Sigmoid colon (tissue), 6 donors: ENCODE measurements at regions not wholly inside any gene's neighbourhood (a gene's known extent, or its start where the extent isn't known, plus 50 kb on each side); places are given as distances from the start of the nearest gene placed in this dataset.
"Not testable (repeated sequence)": the region's sequence is repeated elsewhere in the genome, so short reads cannot be mapped to it uniquely, and the experiment has no call there.

ENCODE experiments used
- DNase-seq: peaks from one replicate; pipeline ENCODE4 v3.0.0-alpha.2; 2019
- H3K27ac ChIP-seq, 4 donors: fragments of 200-600 bp; sonication (generic); one replicate each; pipeline ENCODE4 v1.5.1; 2016 to 2019; ENCODE audit warnings: mild to moderate bottlenecking in 1 of 4
- H3K27me3 ChIP-seq, 3 donors: fragments of 200-600 bp; sonication (generic); one replicate each; pipeline ENCODE4 v1.5.1; 2019; ENCODE audit warnings: mild to moderate bottlenecking in 1 of 3
- H3K36me3 ChIP-seq, 4 donors: fragments of 200-600 bp; sonication (generic); one replicate each; pipeline ENCODE4 v1.5.1; 2016 to 2019
- H3K4me1 ChIP-seq, 4 donors: fragments of 200-600 bp; sonication (generic); one replicate each; pipeline ENCODE4 v1.5.1; 2017 to 2019
- H3K4me3 ChIP-seq, 4 donors: fragments of 200-600 bp; sonication (generic); one replicate each; pipeline ENCODE4 v1.5.1; 2017 to 2019; ENCODE audit warnings: mild to moderate bottlenecking in 2 of 4, moderate library complexity in 1 of 4
- H3K9me3 ChIP-seq, 4 donors: fragments of 200-600 bp in 3 of 4; sonication (generic) in 3 of 4; one replicate each; pipeline versions ENCODE4 v1.5.1 to v1.6.1; 2013 to 2019
- CTCF ChIP-seq, 4 experiments: fragments of 450-650 bp in 3 of 4; fragments of 200-600 bp in 1 of 4; IDR thresholded peaks; one replicate each; pipeline ENCODE4 v1.5.1; 2016 to 2019; ENCODE audit warnings: antibody characterized with exemption in 4 of 4, mild to moderate bottlenecking in 3 of 4, moderate library complexity in 2 of 4
- EP300 ChIP-seq, 4 donors: sonication (generic); formaldehyde crosslinking; IDR thresholded peaks; one replicate each; pipeline ENCODE4 v1.6.1; 2017; ENCODE audit warnings: antibody characterized with exemption in 4 of 4
- POLR2A ChIP-seq, 2 donors: fragments of 450-650 bp; IDR thresholded peaks; one replicate each; pipeline ENCODE4 v1.6.1; 2016; ENCODE audit warnings: antibody characterized with exemption in 2 of 2, mild to moderate bottlenecking in 2 of 2, moderate library complexity in 2 of 2
- POLR2AphosphoS5 ChIP-seq, 4 donors: sonication (generic); formaldehyde crosslinking; IDR thresholded peaks; one replicate each; pipeline ENCODE4 v1.6.1; 2017; ENCODE audit warnings: antibody characterized with exemption in 4 of 4
- WGBS, 2 donors: extraction: QIAGEN DNeasy Blood & Tissue Kit; methylation state at CpG; one replicate each; pipeline ENCODE4 v1.1.7; 2013; 5-methylcytosine and 5-hydroxymethylcytosine counted together
- intact Hi-C: fragments of 100-400 bp; cut with DNase I; formaldehyde crosslinking; loops from one replicate; pipeline ENCODE4 v1.15.1; 2023
- donor health status: healthy with polysubstance abuse.
- donor health status: healthy.

- Histone ChIP-seq H3K4me1 (no peaks in the 10 kb centered on the region), H3K27me3 (no peaks in the 10 kb centered on the region), H3K9me3 (no peaks in the 10 kb centered on the region), H3K36me3 (no peaks in the 10 kb centered on the region), H3K4me3 (no peak overlapping the region), H3K27ac (no peak overlapping the region)
- no peak for TF ChIP-seq EP300 (IDR thresholded peaks at IDR 0.05)
- TF ChIP-seq POLR2AphosphoS5 (IDR thresholded peaks at IDR 0.05), result no peak
- TF ChIP-seq CTCF (IDR thresholded peaks at IDR 0.05), result no peak
- TF ChIP-seq POLR2A (IDR thresholded peaks at IDR 0.05), result no peak
- intact Hi-C loops, result no loop called here
- WGBS, 2 donors, result 69 to 83% methylated on average over 2 of the region's 2 CpGs
- DNase-seq, result no peak
Observed at GRCh38 chr12:38110026-38110699, 206.4 kb upstream of the ALG10B start.

GRCh38 chr12:38113991-38114390 is 202.6 kb upstream of the ALG10B start:
- Histone ChIP-seq H3K27ac (no peak overlapping the region), H3K9me3 (no peaks in the 10 kb centered on the region), H3K4me3 (no peak overlapping the region), H3K4me1 (no peaks in the 10 kb centered on the region), H3K36me3 (no peaks in the 10 kb centered on the region), H3K27me3 (no peaks in the 10 kb centered on the region)
- WGBS, 2 donors, result 70 to 71% methylated on average over 5 of the region's 5 CpGs
- DNase-seq, result no peak
- intact Hi-C loops, result no loop called here
- TF ChIP-seq EP300 (IDR thresholded peaks at IDR 0.05), result no peak

- intact Hi-C loops, result no loop called here
Observed at GRCh38 chr12:38116968-38117367, 199.6 kb upstream of the ALG10B start.

GRCh38 chr12:38118632-38119031 is 197.9 kb upstream of the ALG10B start:
- intact Hi-C loops, result no loop called here
- Histone ChIP-seq H3K4me3 (no peak overlapping the region), H3K27me3 (no peaks in the 10 kb centered on the region), H3K4me1 (no peaks in the 10 kb centered on the region), H3K27ac (no peak overlapping the region), H3K36me3 (no peaks in the 10 kb centered on the region), H3K9me3 (no peaks in the 10 kb centered on the region)
- 92 to 95% methylated on average over 3 of the region's 3 CpGs for WGBS, 2 donors
- DNase-seq, result no peak
- no peak for TF ChIP-seq POLR2A (IDR thresholded peaks at IDR 0.05)
- TF ChIP-seq CTCF (IDR thresholded peaks at IDR 0.05), result no peak
- TF ChIP-seq EP300 (IDR thresholded peaks at IDR 0.05), result no peak

More at GRCh38 chr12:38116968-38117367, 199.6 kb upstream of the ALG10B start:
- no peak overlapping the region for H3K27ac ChIP-seq
- H3K27me3 ChIP-seq, result no peaks in the 10 kb centered on the region
- no peaks in the 10 kb centered on the region for H3K36me3 ChIP-seq
- no peaks in the 10 kb centered on the region for H3K9me3 ChIP-seq
- DNase-seq, result no peak
- H3K4me1 ChIP-seq, result no peaks in the 10 kb centered on the region
- H3K4me3 ChIP-seq, result no peak overlapping the region
- TF ChIP-seq EP300 (IDR thresholded peaks at IDR 0.05) (no peak), CTCF (IDR thresholded peaks at IDR 0.05) (no peak), POLR2A (IDR thresholded peaks at IDR 0.05) (no peak), POLR2AphosphoS5 (IDR thresholded peaks at IDR 0.05) (no peak)
- 65 to 81% methylated on average over 5 of the region's 5 CpGs for WGBS, 2 donors

GRCh38 chr12:38120438-38120837 is 196.1 kb upstream of the ALG10B start:
- TF ChIP-seq POLR2AphosphoS5 (IDR thresholded peaks at IDR 0.05), result no peak
- no peak for TF ChIP-seq POLR2A (IDR thresholded peaks at IDR 0.05)
- TF ChIP-seq CTCF (IDR thresholded peaks at IDR 0.05), result no peak
- no peak for TF ChIP-seq EP300 (IDR thresholded peaks at IDR 0.05)
- H3K36me3 ChIP-seq, result no peaks in the 10 kb centered on the region
- H3K9me3 ChIP-seq, result no peaks in the 10 kb centered on the region
- 78 to 83% methylated on average over 5 of the region's 5 CpGs for WGBS, 2 donors
- H3K4me3 ChIP-seq, result no peak overlapping the region
- no peaks in the 10 kb centered on the region for H3K27me3 ChIP-seq
- DNase-seq, result no peak
- no peaks in the 10 kb centered on the region for H3K4me1 ChIP-seq
- intact Hi-C loops, result no loop called here
- H3K27ac ChIP-seq, result no peak overlapping the region

- H3K27me3 ChIP-seq, H3K9me3 ChIP-seq, intact Hi-C loops, H3K36me3 ChIP-seq, H3K27ac ChIP-seq, H3K4me3 ChIP-seq, H3K4me1 ChIP-seq, DNase-seq: not testable (repeated sequence)
- 74 to 88% methylated on average over 2 of the region's 2 CpGs for WGBS, 2 donors
Observed at GRCh38 chr12:38123028-38123427, 193.5 kb upstream of the ALG10B start.
